HepG2 (cell line): ENCODE measurements at regions not wholly inside any gene's neighbourhood (a gene's known extent, or its start where the extent isn't known, plus 50 kb on each side); places are given as distances from the start of the nearest gene placed in this dataset.

ENCODE experiments used
- ATAC-seq: fragments of 200-7000 bp; cut with Tn5 transposase; 3 replicates; pipeline ENCODE4 v1.9.1; 2020; ENCODE audit warnings: mild to moderate bottlenecking, moderate library complexity
- BruUV-seq: library from RNA; stranded (reverse); fragments of 400-500 nt; replicated peaks from 2 replicates; lab custom pipeline; 2021; lab: Mats Ljungman, UMichigan
- CTCF ChIA-PET: fragments of 300-600 bp; formaldehyde crosslinking; extraction: SDS; loops from one replicate; lab custom pipeline; 2021; ENCODE audit warnings: low total read pairs, inconsistent platforms, low intra/inter-chr PET ratio; lab: Yijun Ruan, JAX
- POLR2A ChIA-PET: fragments of 350-600 bp; sonication (Branson Sonifier 250); formaldehyde crosslinking; loops from one replicate; lab custom pipeline; 2020; ENCODE audit warnings: antibody characterized with exemption, inconsistent platforms; lab: Yijun Ruan, JAX
- DNase-seq: peaks from one replicate; pipeline ENCODE4 v3.0.0-alpha.2; 2015; ENCODE audit warnings: low spot score
- FAIRE-seq: peaks from 3 replicates; lab custom pipeline; 2011; peaks lifted over from hg19 to GRCh38; lab: Jason Lieb, UNC
- H2AFZ ChIP-seq: one replicate; pipeline ENCODE4 v1.6.1; 2011; ENCODE audit warnings: low read length, inconsistent platforms
- H3K27ac ChIP-seq: fragments of 300-600 bp; 3 replicates; pipeline ENCODE4 v1.8.0; 2011; ENCODE audit warnings: mixed run types, mild to moderate bottlenecking, mixed read lengths, low read length, inconsistent platforms; ENCODE audit not compliant: insufficient read depth; ENCODE audit errors: extremely low read length
- H3K27me3 ChIP-seq, 2 experiments: fragments of 200-600 bp in 1 of 2; 2 replicates in 1 of 2; 3 replicates in 1 of 2; pipeline versions ENCODE4 v1.6.0 to v1.8.0; 2011; ENCODE audit warnings: low read length in 2 of 2, mild to moderate bottlenecking in 2 of 2, moderate library complexity in 2 of 2, inconsistent platforms in 1 of 2; ENCODE audit not compliant: insufficient read depth in 2 of 2, control insufficient read depth in 1 of 2
- H3K36me3 ChIP-seq, 2 experiments: fragments of 200-600 bp in 1 of 2; replicated peaks in 1 of 2; 2 replicates in 1 of 2; 3 replicates in 1 of 2; pipeline versions ENCODE4 v1.5.1 to v1.8.0; 2011; ENCODE audit warnings: low read length in 2 of 2, inconsistent platforms in 1 of 2; ENCODE audit not compliant: insufficient read depth in 2 of 2, control insufficient read depth in 1 of 2
- H3K4me1 ChIP-seq: 2 replicates; pipeline ENCODE4 v1.5.1; 2012; ENCODE audit warnings: low read length, inconsistent platforms; ENCODE audit not compliant: insufficient read depth
- H3K4me2 ChIP-seq: 2 replicates; pipeline ENCODE4 v1.6.0; 2011; ENCODE audit warnings: low read depth, low read length, inconsistent platforms
- H3K4me3 ChIP-seq, 3 experiments: fragments of 200-600 bp in 1 of 3; sonication (generic), shearing (Covaris generic) in 1 of 3; replicated peaks in 1 of 3; 2 replicates each; pipeline ENCODE4 v1.5.1; 2011 to 2016; ENCODE audit warnings: low read length in 3 of 3, inconsistent platforms in 2 of 3, low read depth in 2 of 3, mild to moderate bottlenecking in 2 of 3, control low read depth in 1 of 3, mixed read lengths in 1 of 3; ENCODE audit not compliant: insufficient read depth in 1 of 3
- H3K79me2 ChIP-seq: one replicate; pipeline ENCODE4 v1.6.1; 2011; ENCODE audit warnings: low read length, inconsistent platforms; ENCODE audit not compliant: insufficient read depth
- H3K9ac ChIP-seq: 2 replicates; pipeline ENCODE4 v1.6.0; 2011; ENCODE audit warnings: mild to moderate bottlenecking, low read depth, low read length, inconsistent platforms; ENCODE audit not compliant: insufficient read depth
- H3K9me3 ChIP-seq: 2 replicates; pipeline ENCODE4 v1.5.1; 2012; ENCODE audit warnings: mild to moderate bottlenecking, low read length
- H4K20me1 ChIP-seq: 2 replicates; pipeline ENCODE4 v1.6.0; 2011; ENCODE audit warnings: inconsistent platforms, mild to moderate bottlenecking, low read length, moderate library complexity; ENCODE audit not compliant: insufficient read depth
- AHR ChIP-seq: IDR thresholded peaks from 2 replicates; pipeline ENCODE4 v1.6.1; 2018; ENCODE audit warnings: missing genetic modification reagents, missing compliant biosample characterization
- CREB1 ChIP-seq, 2 experiments: fragments of 450-650 bp in 1 of 2; IDR thresholded peaks; 2 replicates each; pipeline ENCODE4 v1.6.1; 2016 to 2017; ENCODE audit warnings: control low read depth in 1 of 2, mild to moderate bottlenecking in 1 of 2, missing compliant biosample characterization in 1 of 2, missing genetic modification characterization in 1 of 2
- JUNB ChIP-seq: sonication (generic); formaldehyde crosslinking; IDR thresholded peaks from 2 replicates; pipeline ENCODE4 v1.8.0; 2022; ENCODE audit warnings: missing genetic modification reagents, mild to moderate bottlenecking, borderline replicate concordance
- MBNL3 ChIP-seq: fragments of 250-450 bp; sonication (Bioruptor Pico); conservative IDR thresholded peaks from 2 replicates; pipeline ENCODE4 v1.8.0; 2022; ENCODE audit warnings: mild to moderate bottlenecking, inconsistent platforms
- POLR2G ChIP-seq: fragments of 200-400 bp; formaldehyde crosslinking; IDR thresholded peaks from 2 replicates; pipeline ENCODE4 v1.6.1; 2018; ENCODE audit warnings: mild to moderate bottlenecking, low read depth, low read length, moderate library complexity
- STAG1 ChIP-seq: sonication (generic); formaldehyde crosslinking; IDR thresholded peaks from 2 replicates; pipeline ENCODE4 v1.4.0; 2020; ENCODE audit warnings: missing genetic modification reagents
- TAF1 ChIP-seq: sonication (generic); formaldehyde crosslinking; IDR thresholded peaks from 2 replicates; pipeline ENCODE4 v1.4.0; 2020; ENCODE audit warnings: missing genetic modification reagents
- TCF7 ChIP-seq: sonication (generic); IDR thresholded peaks from 2 replicates; pipeline ENCODE4 v1.6.1; 2016; ENCODE audit warnings: antibody characterized with exemption, low read depth
- ZBTB38 ChIP-seq: sonication (generic); formaldehyde crosslinking; IDR thresholded peaks from 2 replicates; pipeline ENCODE4 v1.5.1; 2020; ENCODE audit warnings: mild to moderate bottlenecking, missing genetic modification reagents
- ZNF235 ChIP-seq: sonication (generic); formaldehyde crosslinking; IDR thresholded peaks from 2 replicates; pipeline ENCODE4 v1.8.1; 2023; ENCODE audit warnings: mild to moderate bottlenecking, missing genetic modification reagents, borderline replicate concordance
- ZNF260 ChIP-seq: sonication (generic); formaldehyde crosslinking; IDR thresholded peaks from 2 replicates; pipeline ENCODE4 v1.4.0; 2020; ENCODE audit warnings: missing genetic modification reagents, low read depth, mild to moderate bottlenecking, borderline replicate concordance
- ZNF564 ChIP-seq: sonication (generic); formaldehyde crosslinking; IDR thresholded peaks from 2 replicates; pipeline ENCODE4 v1.8.1; 2023; ENCODE audit warnings: mild to moderate bottlenecking, missing genetic modification reagents
- ZNF782 ChIP-seq: sonication (generic); formaldehyde crosslinking; IDR thresholded peaks from 2 replicates; pipeline ENCODE4 v1.4.0; 2020; ENCODE audit warnings: missing genetic modification reagents, mild to moderate bottlenecking, borderline replicate concordance
- ZSCAN25 ChIP-seq: sonication (generic); formaldehyde crosslinking; IDR thresholded peaks from 2 replicates; pipeline ENCODE4 v1.8.0; 2022; ENCODE audit warnings: mild to moderate bottlenecking, missing genetic modification reagents
- WGBS: methylation state at CpG from one replicate; pipeline ENCODE4 v1.1.6; 2017; ENCODE audit warnings: low lambda C conversion rate; 5-methylcytosine and 5-hydroxymethylcytosine counted together
- in situ Hi-C: cut with HindIII; loops from 2 replicates; pipeline ENCODE4 v1.10.0; 2017; ENCODE audit warnings: low pct_unique_long_range_greater_than_20kb; ENCODE audit not compliant: extremely low pct_ligation_motif_present
- intact Hi-C: fragments of 100-400 bp; cut with micrococcal nuclease; formaldehyde crosslinking; loops from one replicate; pipeline ENCODE4 v1.10.0; 2022; ENCODE audit not compliant: unreplicated experiment
- TF ChIP-seq, protein P1 (sequence below): sonication (generic); formaldehyde crosslinking; IDR thresholded peaks from 2 replicates; pipeline ENCODE4 v1.9.0; 2021; ENCODE audit warnings: missing genetic modification reagents, borderline replicate concordance
- TF ChIP-seq, protein P2 (sequence below): sonication (generic); formaldehyde crosslinking; IDR thresholded peaks from 2 replicates; pipeline ENCODE4 v1.8.1; 2023; ENCODE audit warnings: mild to moderate bottlenecking, missing genetic modification reagents

- BruUV-seq: no TSS peak
Observed at GRCh38 chr10:3251172-3251571, 78.6 kb upstream of the PITRM1 start.

DNA sequence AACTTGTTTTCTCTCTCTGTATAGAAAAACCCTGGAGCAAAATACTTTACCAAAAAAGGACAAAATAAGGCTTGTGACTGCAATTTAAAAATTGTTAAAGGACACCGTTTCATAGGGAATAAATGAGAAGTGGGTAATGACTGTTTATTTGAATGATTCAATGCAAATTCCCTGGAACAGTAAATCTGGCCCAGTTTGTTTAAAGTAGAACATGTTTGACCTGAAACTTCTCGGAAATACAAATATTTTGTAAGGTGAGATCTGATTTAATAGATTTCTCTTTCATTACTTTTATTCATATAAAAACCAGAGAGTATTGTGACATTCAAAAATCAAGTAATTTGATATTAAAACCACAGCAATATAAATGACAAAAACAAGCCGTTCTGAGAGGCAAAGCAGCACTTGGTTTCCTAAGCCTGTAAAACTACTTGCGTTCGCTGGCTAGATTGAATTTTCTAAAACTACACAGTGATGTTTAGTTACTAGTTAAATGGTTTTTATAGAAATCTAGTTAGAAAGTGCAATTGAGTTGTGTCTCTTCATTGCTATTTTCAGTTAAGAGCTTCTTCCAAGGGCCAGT, 76.8 kb upstream of the PITRM1 start:
- in situ Hi-C loops: loop anchor here (10.0 to 25.0 kb wide), 2 partner anchors 513 to 1405 kb away; no protein-coding TSS in a partner anchor
- CTCF ChIA-PET: no interaction called here
- Histone ChIP-seq H3K36me3 (no peaks in the 10 kb centered on the region), H3K4me3 (no peak overlapping the region), H4K20me1 (no peaks in the 10 kb centered on the region), H3K9ac (no peak overlapping the region), H3K4me2 (no peak overlapping the region), H2AFZ (no peak overlapping the region), H3K27me3 (peaks cover 0 to 53% of the 10 kb centered on the region in 2 experiments; a peak in 4 of 5 replicates), H3K4me1 (no peaks in the 10 kb centered on the region), H3K79me2 (no peaks in the 10 kb centered on the region), H3K9me3 (no peaks in the 10 kb centered on the region), H3K27ac (no peak overlapping the region)
- no TSS peak for BruUV-seq
- intact Hi-C loops: no loop called here
- POLR2A ChIA-PET: no interaction called here
- no peak for FAIRE-seq
- no peak for DNase-seq
- ATAC-seq: no peak
- 2% methylated on average over 5 of the region's 5 CpGs for WGBS
- TF ChIP-seq CREB1 (IDR thresholded peaks at IDR 0.05): no peak
- TF ChIP-seq CREB1 (CRISPR knock-in tag; IDR thresholded peaks at IDR 0.05): no peak
- TF ChIP-seq, protein P1, sequence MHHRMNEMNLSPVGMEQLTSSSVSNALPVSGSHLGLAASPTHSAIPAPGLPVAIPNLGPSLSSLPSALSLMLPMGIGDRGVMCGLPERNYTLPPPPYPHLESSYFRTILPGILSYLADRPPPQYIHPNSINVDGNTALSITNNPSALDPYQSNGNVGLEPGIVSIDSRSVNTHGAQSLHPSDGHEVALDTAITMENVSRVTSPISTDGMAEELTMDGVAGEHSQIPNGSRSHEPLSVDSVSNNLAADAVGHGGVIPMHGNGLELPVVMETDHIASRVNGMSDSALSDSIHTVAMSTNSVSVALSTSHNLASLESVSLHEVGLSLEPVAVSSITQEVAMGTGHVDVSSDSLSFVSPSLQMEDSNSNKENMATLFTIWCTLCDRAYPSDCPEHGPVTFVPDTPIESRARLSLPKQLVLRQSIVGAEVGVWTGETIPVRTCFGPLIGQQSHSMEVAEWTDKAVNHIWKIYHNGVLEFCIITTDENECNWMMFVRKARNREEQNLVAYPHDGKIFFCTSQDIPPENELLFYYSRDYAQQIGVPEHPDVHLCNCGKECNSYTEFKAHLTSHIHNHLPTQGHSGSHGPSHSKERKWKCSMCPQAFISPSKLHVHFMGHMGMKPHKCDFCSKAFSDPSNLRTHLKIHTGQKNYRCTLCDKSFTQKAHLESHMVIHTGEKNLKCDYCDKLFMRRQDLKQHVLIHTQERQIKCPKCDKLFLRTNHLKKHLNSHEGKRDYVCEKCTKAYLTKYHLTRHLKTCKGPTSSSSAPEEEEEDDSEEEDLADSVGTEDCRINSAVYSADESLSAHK (CRISPR knock-in tag): no peak
- no peak for TF ChIP-seq ZNF564 (CRISPR knock-in tag)
- TF ChIP-seq ZBTB38 (CRISPR knock-in tag): no peak
- no peak for TF ChIP-seq TAF1 (CRISPR knock-in tag)
- TF ChIP-seq, protein P2, sequence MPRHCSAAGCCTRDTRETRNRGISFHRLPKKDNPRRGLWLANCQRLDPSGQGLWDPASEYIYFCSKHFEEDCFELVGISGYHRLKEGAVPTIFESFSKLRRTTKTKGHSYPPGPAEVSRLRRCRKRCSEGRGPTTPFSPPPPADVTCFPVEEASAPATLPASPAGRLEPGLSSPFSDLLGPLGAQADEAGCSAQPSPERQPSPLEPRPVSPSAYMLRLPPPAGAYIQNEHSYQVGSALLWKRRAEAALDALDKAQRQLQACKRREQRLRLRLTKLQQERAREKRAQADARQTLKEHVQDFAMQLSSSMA (CRISPR knock-in tag): no peak
- no peak for TF ChIP-seq ZNF235 (CRISPR knock-in tag)
- no peak for TF ChIP-seq POLR2G
- TF ChIP-seq TCF7: no peak
- TF ChIP-seq MBNL3: no peak

More at GRCh38 chr10:3251172-3251571, 78.6 kb upstream of the PITRM1 start:
- no peak for DNase-seq
- 22% methylated on average over 10 of the region's 10 CpGs for WGBS
- intact Hi-C loops (no loop called here), in situ Hi-C loops (no loop called here)
- Histone ChIP-seq H3K27ac (no peak overlapping the region), H3K4me1 (no peaks in the 10 kb centered on the region), H3K4me3 (no peak overlapping the region), H3K9ac (no peak overlapping the region), H3K79me2 (no peaks in the 10 kb centered on the region), H3K27me3 (peaks cover 0 to 41% of the 10 kb centered on the region in 2 experiments; a peak in 3 of 5 replicates), H3K36me3 (no peaks in the 10 kb centered on the region), H3K4me2 (no peak overlapping the region), H4K20me1 (no peaks in the 10 kb centered on the region), H3K9me3 (no peaks in the 10 kb centered on the region), H2AFZ (no peak overlapping the region)
- TF ChIP-seq AHR: no peak
- TF ChIP-seq STAG1: no peak
- no peak for TF ChIP-seq ZNF782 (CRISPR knock-in tag)
- no peak for TF ChIP-seq JUNB
- no peak for TF ChIP-seq ZNF260 (CRISPR knock-in tag)
- TF ChIP-seq ZSCAN25: no peak
- FAIRE-seq: no peak
- CTCF ChIA-PET: no interaction called here
- POLR2A ChIA-PET: no interaction called here
- ATAC-seq: no peak
